Ishikawa (cell line): ENCODE measurements at regions not wholly inside any gene's neighbourhood (a gene's known extent, or its start where the extent isn't known, plus 50 kb on each side); places are given as distances from the start of the nearest gene placed in this dataset.

Experiments used
- CEBPB ChIP-seq: IDR thresholded peaks from 2 replicates; pipeline ENCODE4 v1.6.1; 2012
- CREB1 ChIP-seq: IDR thresholded peaks from 2 replicates; pipeline ENCODE4 v1.6.1; 2012; ENCODE audit warnings: low read depth
- EGR1 ChIP-seq: IDR thresholded peaks from 2 replicates; pipeline ENCODE4 v1.6.1; 2012
- EP300 ChIP-seq: IDR thresholded peaks from 2 replicates; pipeline ENCODE4 v1.6.1; 2012; ENCODE audit warnings: borderline replicate concordance
- FOXM1 ChIP-seq: IDR thresholded peaks from 2 replicates; pipeline ENCODE4 v1.6.1; 2012; ENCODE audit warnings: low read depth, borderline replicate concordance
- NFIC ChIP-seq: IDR thresholded peaks from 2 replicates; pipeline ENCODE4 v1.6.1; 2012
- RAD21 ChIP-seq: IDR thresholded peaks from 2 replicates; pipeline ENCODE4 v1.6.1; 2012; ENCODE audit warnings: low read depth
- TAF1 ChIP-seq: IDR thresholded peaks from 2 replicates; pipeline ENCODE4 v1.6.1; 2012; ENCODE audit warnings: low read depth, mild to moderate bottlenecking
- TCF12 ChIP-seq: IDR thresholded peaks from 2 replicates; pipeline ENCODE4 v1.6.1; 2012; ENCODE audit warnings: low read depth
- TEAD4 ChIP-seq: IDR thresholded peaks from 2 replicates; pipeline ENCODE4 v1.6.1; 2012
- YY1 ChIP-seq: IDR thresholded peaks from 2 replicates; pipeline ENCODE4 v1.6.1; 2012; ENCODE audit warnings: low read depth
- ZBTB7A ChIP-seq: IDR thresholded peaks from 2 replicates; pipeline ENCODE4 v1.6.1; 2012; ENCODE audit warnings: low read depth
- TF ChIP-seq, protein P1 (sequence below): IDR thresholded peaks from 2 replicates; pipeline ENCODE4 v1.6.1; 2012; ENCODE audit warnings: low read depth, mild to moderate bottlenecking
- TF ChIP-seq, protein P2 (sequence below): IDR thresholded peaks from 2 replicates; pipeline ENCODE4 v1.6.1; 2012
- TF ChIP-seq, protein P3 (sequence below): IDR thresholded peaks from 2 replicates; pipeline ENCODE4 v1.6.1; 2012

DNA sequence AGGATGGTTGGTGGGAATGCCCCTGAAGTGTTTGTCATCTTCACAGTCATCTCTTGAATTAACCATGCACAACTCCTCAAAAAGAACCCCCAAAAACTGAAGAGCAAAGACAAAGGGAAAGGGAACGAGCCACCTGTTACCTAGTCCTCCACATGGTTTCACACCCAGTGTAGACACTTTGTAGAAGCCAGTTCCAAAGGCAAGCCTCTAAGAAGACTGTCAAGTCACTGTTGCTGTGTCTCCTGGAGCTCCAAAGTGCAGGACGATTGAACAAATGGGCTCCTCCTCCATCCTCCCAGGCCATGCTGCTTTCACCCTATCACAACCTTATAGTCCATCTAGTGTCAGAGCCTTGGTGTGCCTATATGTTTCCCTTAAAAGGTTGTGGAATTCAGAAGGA, 277.6 kb upstream of the PRDM1 start:
- TF ChIP-seq TEAD4 (no peak), CEBPB (no peak), FOXM1 (no peak), TCF12 (no peak), NFIC (no peak), CREB1 (no peak), TAF1 (no peak), EP300 (no peak), RAD21 (no peak), ZBTB7A (no peak), YY1 (no peak), EGR1 (no peak)
- TF ChIP-seq, protein P1, sequence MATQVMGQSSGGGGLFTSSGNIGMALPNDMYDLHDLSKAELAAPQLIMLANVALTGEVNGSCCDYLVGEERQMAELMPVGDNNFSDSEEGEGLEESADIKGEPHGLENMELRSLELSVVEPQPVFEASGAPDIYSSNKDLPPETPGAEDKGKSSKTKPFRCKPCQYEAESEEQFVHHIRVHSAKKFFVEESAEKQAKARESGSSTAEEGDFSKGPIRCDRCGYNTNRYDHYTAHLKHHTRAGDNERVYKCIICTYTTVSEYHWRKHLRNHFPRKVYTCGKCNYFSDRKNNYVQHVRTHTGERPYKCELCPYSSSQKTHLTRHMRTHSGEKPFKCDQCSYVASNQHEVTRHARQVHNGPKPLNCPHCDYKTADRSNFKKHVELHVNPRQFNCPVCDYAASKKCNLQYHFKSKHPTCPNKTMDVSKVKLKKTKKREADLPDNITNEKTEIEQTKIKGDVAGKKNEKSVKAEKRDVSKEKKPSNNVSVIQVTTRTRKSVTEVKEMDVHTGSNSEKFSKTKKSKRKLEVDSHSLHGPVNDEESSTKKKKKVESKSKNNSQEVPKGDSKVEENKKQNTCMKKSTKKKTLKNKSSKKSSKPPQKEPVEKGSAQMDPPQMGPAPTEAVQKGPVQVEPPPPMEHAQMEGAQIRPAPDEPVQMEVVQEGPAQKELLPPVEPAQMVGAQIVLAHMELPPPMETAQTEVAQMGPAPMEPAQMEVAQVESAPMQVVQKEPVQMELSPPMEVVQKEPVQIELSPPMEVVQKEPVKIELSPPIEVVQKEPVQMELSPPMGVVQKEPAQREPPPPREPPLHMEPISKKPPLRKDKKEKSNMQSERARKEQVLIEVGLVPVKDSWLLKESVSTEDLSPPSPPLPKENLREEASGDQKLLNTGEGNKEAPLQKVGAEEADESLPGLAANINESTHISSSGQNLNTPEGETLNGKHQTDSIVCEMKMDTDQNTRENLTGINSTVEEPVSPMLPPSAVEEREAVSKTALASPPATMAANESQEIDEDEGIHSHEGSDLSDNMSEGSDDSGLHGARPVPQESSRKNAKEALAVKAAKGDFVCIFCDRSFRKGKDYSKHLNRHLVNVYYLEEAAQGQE, result no peak
- TF ChIP-seq, protein P2, sequence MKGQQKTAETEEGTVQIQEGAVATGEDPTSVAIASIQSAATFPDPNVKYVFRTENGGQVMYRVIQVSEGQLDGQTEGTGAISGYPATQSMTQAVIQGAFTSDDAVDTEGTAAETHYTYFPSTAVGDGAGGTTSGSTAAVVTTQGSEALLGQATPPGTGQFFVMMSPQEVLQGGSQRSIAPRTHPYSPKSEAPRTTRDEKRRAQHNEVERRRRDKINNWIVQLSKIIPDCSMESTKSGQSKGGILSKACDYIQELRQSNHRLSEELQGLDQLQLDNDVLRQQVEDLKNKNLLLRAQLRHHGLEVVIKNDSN, result no peak
- TF ChIP-seq, protein P3, sequence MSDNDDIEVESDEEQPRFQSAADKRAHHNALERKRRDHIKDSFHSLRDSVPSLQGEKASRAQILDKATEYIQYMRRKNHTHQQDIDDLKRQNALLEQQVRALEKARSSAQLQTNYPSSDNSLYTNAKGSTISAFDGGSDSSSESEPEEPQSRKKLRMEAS, result no peak

DNA sequence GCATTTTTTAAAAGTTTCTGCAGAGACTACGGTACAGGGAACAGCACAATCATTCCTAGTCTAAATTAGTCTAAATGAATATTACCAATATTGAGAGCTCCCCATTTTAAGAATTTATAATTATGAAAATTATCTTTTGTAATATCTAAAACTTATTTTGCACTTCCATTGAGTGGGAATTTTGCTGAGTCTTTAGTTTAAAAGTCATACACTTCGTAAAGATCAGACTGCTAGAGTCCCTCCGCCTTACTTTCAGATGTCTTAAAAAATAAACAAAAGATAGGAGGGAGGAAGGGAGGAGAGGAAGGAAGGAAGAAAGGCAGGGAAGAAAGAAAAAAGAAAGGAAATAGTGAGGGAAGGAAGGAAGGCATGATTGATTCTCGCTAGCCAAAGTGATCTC, 278.2 kb upstream of the PRDM1 start:
- TF ChIP-seq CREB1, result no peak
- no peak for TF ChIP-seq TAF1
- TF ChIP-seq ZBTB7A, result no peak
- TF ChIP-seq CEBPB, result no peak

DNA sequence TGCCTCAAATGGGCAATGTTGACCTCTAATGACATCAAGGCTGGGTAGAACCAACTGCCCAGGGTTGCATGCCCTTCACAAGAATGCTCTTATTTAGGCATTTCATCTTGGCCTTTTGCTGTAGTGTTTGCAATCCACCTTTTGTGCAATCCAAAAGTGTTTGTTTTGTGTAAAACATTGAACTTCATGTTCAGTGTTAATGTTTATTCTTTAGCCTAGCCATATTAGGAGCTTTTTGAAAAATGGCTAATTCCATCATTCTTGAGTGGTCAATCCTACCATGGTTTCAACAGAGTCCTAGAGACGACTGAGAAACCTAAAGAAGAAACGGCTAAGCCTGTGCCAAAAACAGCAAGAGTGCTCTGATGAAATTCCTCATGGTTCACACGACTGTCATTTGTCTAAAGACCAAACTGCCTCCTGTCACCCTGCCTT, 279.6 kb upstream of the PRDM1 start:
- TF ChIP-seq, protein P3, result no peak
- no peak for TF ChIP-seq RAD21
- no peak for TF ChIP-seq CREB1
- TF ChIP-seq YY1, result no peak
- no peak for TF ChIP-seq EGR1
- no peak for TF ChIP-seq TEAD4
- no peak for TF ChIP-seq EP300
- TF ChIP-seq CEBPB, result no peak
- no peak for TF ChIP-seq TCF12
- TF ChIP-seq, protein P1, result no peak
- TF ChIP-seq FOXM1, result no peak
- no peak for TF ChIP-seq NFIC
- no peak for TF ChIP-seq TAF1
- TF ChIP-seq, protein P2, result no peak
- no peak for TF ChIP-seq ZBTB7A

DNA sequence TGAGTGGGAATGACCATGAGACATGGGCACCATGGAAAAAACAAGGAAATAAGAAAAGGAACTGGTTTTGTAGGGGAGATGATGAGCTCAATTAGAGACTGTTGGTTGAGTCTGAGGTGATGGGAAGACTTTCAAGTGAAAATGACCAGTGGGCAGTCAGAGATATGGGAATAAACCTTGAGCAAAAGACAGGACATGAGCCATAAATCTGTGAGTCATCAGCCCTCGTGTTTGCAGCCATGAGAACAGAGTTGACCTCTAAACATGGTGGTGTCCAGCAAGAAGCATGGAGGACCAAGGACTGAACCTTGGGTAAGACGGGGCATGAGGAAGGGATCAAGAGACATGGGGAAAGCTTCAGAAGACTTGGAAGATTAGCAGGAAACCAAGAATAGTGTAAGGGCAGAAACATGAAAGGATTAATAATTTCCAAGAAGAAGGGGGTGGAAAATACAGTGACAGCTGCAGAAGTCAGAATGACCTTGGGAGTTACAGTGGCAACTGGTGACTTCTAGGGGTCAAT, 280.6 kb upstream of the PRDM1 start:
- TF ChIP-seq TAF1, result no peak
- TF ChIP-seq RAD21, result no peak
- TF ChIP-seq TEAD4, result no peak
- TF ChIP-seq, protein P3, result no peak
- TF ChIP-seq NFIC, result no peak
- no peak for TF ChIP-seq CEBPB
- TF ChIP-seq ZBTB7A, result no peak
- TF ChIP-seq YY1, result no peak
- TF ChIP-seq, protein P1, result no peak
- TF ChIP-seq, protein P2, result no peak
- TF ChIP-seq FOXM1, result no peak
- no peak for TF ChIP-seq CREB1
- no peak for TF ChIP-seq EGR1
- no peak for TF ChIP-seq TCF12
